HepG2 (cell line): ENCODE measurements at regions not wholly inside any gene's neighbourhood (a gene's known extent, or its start where the extent isn't known, plus 50 kb on each side); places are given as distances from the start of the nearest gene placed in this dataset.

Source experiments
- ATAC-seq: fragments of 200-7000 bp; cut with Tn5 transposase; 3 replicates; pipeline ENCODE4 v1.9.1; 2020; ENCODE audit warnings: mild to moderate bottlenecking, moderate library complexity
- BruUV-seq: library from RNA; stranded (reverse); fragments of 400-500 nt; replicated peaks from 2 replicates; lab custom pipeline; 2021; lab: Mats Ljungman, UMichigan
- CTCF ChIA-PET: fragments of 300-600 bp; formaldehyde crosslinking; extraction: SDS; loops from one replicate; lab custom pipeline; 2021; ENCODE audit warnings: low total read pairs, inconsistent platforms, low intra/inter-chr PET ratio; lab: Yijun Ruan, JAX
- POLR2A ChIA-PET: fragments of 350-600 bp; sonication (Branson Sonifier 250); formaldehyde crosslinking; loops from one replicate; lab custom pipeline; 2020; ENCODE audit warnings: antibody characterized with exemption, inconsistent platforms; lab: Yijun Ruan, JAX
- DNase-seq: peaks from one replicate; pipeline ENCODE4 v3.0.0-alpha.2; 2015; ENCODE audit warnings: low spot score
- FAIRE-seq: peaks from 3 replicates; lab custom pipeline; 2011; peaks lifted over from hg19 to GRCh38; lab: Jason Lieb, UNC
- H2AFZ ChIP-seq: one replicate; pipeline ENCODE4 v1.6.1; 2011; ENCODE audit warnings: low read length, inconsistent platforms
- H3K27ac ChIP-seq: fragments of 300-600 bp; 3 replicates; pipeline ENCODE4 v1.8.0; 2011; ENCODE audit warnings: mixed run types, mild to moderate bottlenecking, mixed read lengths, low read length, inconsistent platforms; ENCODE audit not compliant: insufficient read depth; ENCODE audit errors: extremely low read length
- H3K27me3 ChIP-seq, 2 experiments: fragments of 200-600 bp in 1 of 2; 2 replicates in 1 of 2; 3 replicates in 1 of 2; pipeline versions ENCODE4 v1.6.0 to v1.8.0; 2011; ENCODE audit warnings: low read length in 2 of 2, mild to moderate bottlenecking in 2 of 2, moderate library complexity in 2 of 2, inconsistent platforms in 1 of 2; ENCODE audit not compliant: insufficient read depth in 2 of 2, control insufficient read depth in 1 of 2
- H3K36me3 ChIP-seq, 2 experiments: fragments of 200-600 bp in 1 of 2; replicated peaks in 1 of 2; 2 replicates in 1 of 2; 3 replicates in 1 of 2; pipeline versions ENCODE4 v1.5.1 to v1.8.0; 2011; ENCODE audit warnings: low read length in 2 of 2, inconsistent platforms in 1 of 2; ENCODE audit not compliant: insufficient read depth in 2 of 2, control insufficient read depth in 1 of 2
- H3K4me1 ChIP-seq: 2 replicates; pipeline ENCODE4 v1.5.1; 2012; ENCODE audit warnings: low read length, inconsistent platforms; ENCODE audit not compliant: insufficient read depth
- H3K4me2 ChIP-seq: 2 replicates; pipeline ENCODE4 v1.6.0; 2011; ENCODE audit warnings: low read depth, low read length, inconsistent platforms
- H3K4me3 ChIP-seq, 3 experiments: fragments of 200-600 bp in 1 of 3; sonication (generic), shearing (Covaris generic) in 1 of 3; replicated peaks in 1 of 3; 2 replicates each; pipeline ENCODE4 v1.5.1; 2011 to 2016; ENCODE audit warnings: low read length in 3 of 3, inconsistent platforms in 2 of 3, low read depth in 2 of 3, mild to moderate bottlenecking in 2 of 3, control low read depth in 1 of 3, mixed read lengths in 1 of 3; ENCODE audit not compliant: insufficient read depth in 1 of 3
- H3K79me2 ChIP-seq: one replicate; pipeline ENCODE4 v1.6.1; 2011; ENCODE audit warnings: low read length, inconsistent platforms; ENCODE audit not compliant: insufficient read depth
- H3K9ac ChIP-seq: 2 replicates; pipeline ENCODE4 v1.6.0; 2011; ENCODE audit warnings: mild to moderate bottlenecking, low read depth, low read length, inconsistent platforms; ENCODE audit not compliant: insufficient read depth
- H3K9me3 ChIP-seq: 2 replicates; pipeline ENCODE4 v1.5.1; 2012; ENCODE audit warnings: mild to moderate bottlenecking, low read length
- H4K20me1 ChIP-seq: 2 replicates; pipeline ENCODE4 v1.6.0; 2011; ENCODE audit warnings: inconsistent platforms, mild to moderate bottlenecking, low read length, moderate library complexity; ENCODE audit not compliant: insufficient read depth
- PRPF4 ChIP-seq: fragments of 200-400 bp; formaldehyde crosslinking; IDR thresholded peaks from 2 replicates; pipeline ENCODE4 v1.6.1; 2016; ENCODE audit warnings: low read length, low read depth; ENCODE audit not compliant: poor library complexity, severe bottlenecking
- ZNF564 ChIP-seq: sonication (generic); formaldehyde crosslinking; IDR thresholded peaks from 2 replicates; pipeline ENCODE4 v1.8.1; 2023; ENCODE audit warnings: mild to moderate bottlenecking, missing genetic modification reagents
- ZNF615 ChIP-seq: sonication (generic); formaldehyde crosslinking; IDR thresholded peaks from 2 replicates; pipeline ENCODE4 v1.5.0; 2020; ENCODE audit warnings: mild to moderate bottlenecking, missing genetic modification reagents, borderline replicate concordance
- WGBS: methylation state at CpG from one replicate; pipeline ENCODE4 v1.1.6; 2017; ENCODE audit warnings: low lambda C conversion rate; 5-methylcytosine and 5-hydroxymethylcytosine counted together
- in situ Hi-C: cut with HindIII; loops from 2 replicates; pipeline ENCODE4 v1.10.0; 2017; ENCODE audit warnings: low pct_unique_long_range_greater_than_20kb; ENCODE audit not compliant: extremely low pct_ligation_motif_present
- intact Hi-C: fragments of 100-400 bp; cut with micrococcal nuclease; formaldehyde crosslinking; loops from one replicate; pipeline ENCODE4 v1.10.0; 2022; ENCODE audit not compliant: unreplicated experiment
- TF ChIP-seq, protein P1 (sequence below): sonication (generic); formaldehyde crosslinking; IDR thresholded peaks from 2 replicates; pipeline ENCODE4 v1.9.0; 2021; ENCODE audit warnings: mild to moderate bottlenecking, missing genetic modification reagents

DNA sequence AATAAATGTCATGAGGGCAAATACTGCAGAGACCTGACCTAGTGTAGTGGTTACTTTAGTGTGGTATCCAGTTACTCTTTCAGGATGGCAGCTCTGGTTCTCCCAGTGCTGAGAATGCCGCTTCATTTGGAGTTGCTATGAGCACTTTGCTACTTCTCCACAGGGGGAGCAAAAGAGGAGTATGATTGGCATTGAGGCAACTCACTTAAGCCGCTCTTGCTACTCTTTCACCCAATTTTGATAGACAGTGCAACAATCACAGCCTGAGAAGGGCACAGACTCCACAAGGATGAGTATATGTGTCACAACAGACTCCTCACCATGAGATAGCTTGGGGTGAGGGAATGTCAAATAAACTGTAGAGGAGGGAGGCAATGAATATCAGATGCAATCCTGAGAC lies 81.2 kb downstream of the NPY1R start (continued):
- TF ChIP-seq, protein P1, sequence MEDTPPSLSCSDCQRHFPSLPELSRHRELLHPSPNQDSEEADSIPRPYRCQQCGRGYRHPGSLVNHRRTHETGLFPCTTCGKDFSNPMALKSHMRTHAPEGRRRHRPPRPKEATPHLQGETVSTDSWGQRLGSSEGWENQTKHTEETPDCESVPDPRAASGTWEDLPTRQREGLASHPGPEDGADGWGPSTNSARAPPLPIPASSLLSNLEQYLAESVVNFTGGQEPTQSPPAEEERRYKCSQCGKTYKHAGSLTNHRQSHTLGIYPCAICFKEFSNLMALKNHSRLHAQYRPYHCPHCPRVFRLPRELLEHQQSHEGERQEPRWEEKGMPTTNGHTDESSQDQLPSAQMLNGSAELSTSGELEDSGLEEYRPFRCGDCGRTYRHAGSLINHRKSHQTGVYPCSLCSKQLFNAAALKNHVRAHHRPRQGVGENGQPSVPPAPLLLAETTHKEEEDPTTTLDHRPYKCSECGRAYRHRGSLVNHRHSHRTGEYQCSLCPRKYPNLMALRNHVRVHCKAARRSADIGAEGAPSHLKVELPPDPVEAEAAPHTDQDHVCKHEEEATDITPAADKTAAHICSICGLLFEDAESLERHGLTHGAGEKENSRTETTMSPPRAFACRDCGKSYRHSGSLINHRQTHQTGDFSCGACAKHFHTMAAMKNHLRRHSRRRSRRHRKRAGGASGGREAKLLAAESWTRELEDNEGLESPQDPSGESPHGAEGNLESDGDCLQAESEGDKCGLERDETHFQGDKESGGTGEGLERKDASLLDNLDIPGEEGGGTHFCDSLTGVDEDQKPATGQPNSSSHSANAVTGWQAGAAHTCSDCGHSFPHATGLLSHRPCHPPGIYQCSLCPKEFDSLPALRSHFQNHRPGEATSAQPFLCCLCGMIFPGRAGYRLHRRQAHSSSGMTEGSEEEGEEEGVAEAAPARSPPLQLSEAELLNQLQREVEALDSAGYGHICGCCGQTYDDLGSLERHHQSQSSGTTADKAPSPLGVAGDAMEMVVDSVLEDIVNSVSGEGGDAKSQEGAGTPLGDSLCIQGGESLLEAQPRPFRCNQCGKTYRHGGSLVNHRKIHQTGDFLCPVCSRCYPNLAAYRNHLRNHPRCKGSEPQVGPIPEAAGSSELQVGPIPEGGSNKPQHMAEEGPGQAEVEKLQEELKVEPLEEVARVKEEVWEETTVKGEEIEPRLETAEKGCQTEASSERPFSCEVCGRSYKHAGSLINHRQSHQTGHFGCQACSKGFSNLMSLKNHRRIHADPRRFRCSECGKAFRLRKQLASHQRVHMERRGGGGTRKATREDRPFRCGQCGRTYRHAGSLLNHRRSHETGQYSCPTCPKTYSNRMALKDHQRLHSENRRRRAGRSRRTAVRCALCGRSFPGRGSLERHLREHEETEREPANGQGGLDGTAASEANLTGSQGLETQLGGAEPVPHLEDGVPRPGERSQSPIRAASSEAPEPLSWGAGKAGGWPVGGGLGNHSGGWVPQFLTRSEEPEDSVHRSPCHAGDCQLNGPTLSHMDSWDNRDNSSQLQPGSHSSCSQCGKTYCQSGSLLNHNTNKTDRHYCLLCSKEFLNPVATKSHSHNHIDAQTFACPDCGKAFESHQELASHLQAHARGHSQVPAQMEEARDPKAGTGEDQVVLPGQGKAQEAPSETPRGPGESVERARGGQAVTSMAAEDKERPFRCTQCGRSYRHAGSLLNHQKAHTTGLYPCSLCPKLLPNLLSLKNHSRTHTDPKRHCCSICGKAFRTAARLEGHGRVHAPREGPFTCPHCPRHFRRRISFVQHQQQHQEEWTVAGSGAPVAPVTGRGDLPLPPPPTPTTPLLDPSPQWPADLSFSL = no peak
- no peak for TF ChIP-seq PRPF4
- no peak for TF ChIP-seq ZNF615 (CRISPR knock-in tag)

DNA sequence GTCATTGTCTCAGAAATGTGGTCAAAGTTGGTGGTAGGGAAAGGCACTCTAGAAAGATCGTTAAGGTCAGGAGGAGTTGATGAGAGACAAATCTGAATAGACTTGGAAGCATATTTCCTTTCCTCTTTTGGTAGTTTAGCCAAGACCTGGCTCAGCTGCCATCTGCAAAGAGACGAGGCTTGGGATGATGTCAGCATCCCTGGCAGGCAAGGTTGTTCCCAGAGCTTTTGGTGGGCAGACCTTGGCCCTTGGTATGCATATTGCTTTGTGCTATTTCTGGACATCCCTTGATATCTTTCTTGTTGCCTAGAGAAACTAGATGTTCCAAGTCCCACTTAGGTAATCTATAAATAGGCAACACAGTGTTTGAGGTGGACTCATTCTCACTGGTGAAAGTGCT lies 82.4 kb upstream of the NAF1 start:
- Histone ChIP-seq H3K27me3 (no peaks in the 10 kb centered on the region), H2AFZ (no peak overlapping the region), H3K9me3 (no peaks in the 10 kb centered on the region), H4K20me1 (no peaks in the 10 kb centered on the region), H3K4me3 (no peak overlapping the region), H3K4me1 (no peaks in the 10 kb centered on the region), H3K36me3 (no peaks in the 10 kb centered on the region), H3K27ac (no peak overlapping the region), H3K9ac (no peak overlapping the region), H3K4me2 (no peak overlapping the region), H3K79me2 (no peaks in the 10 kb centered on the region)
- in situ Hi-C loops = no loop called here
- BruUV-seq = no TSS peak
- ChIA-PET CTCF (no interaction called here), POLR2A (no interaction called here)
- WGBS = 3% methylated on average over 2 of the region's 2 CpGs
- ATAC-seq (no peak), DNase-seq (no peak), FAIRE-seq (no peak)
- TF ChIP-seq ZNF564 (CRISPR knock-in tag) = no peak
- intact Hi-C loops = no loop called here
